ENCODE measurements at regions not wholly inside any gene's neighbourhood (a gene's known extent, or its start where the extent isn't known, plus 50 kb on each side); places are given as distances from the start of the nearest gene placed in this dataset.

- TF ChIP-seq POLR2A (IDR thresholded peaks at IDR 0.05) (no peak), CTCF (IDR thresholded peaks at IDR 0.05) (no peak)
Measured at GRCh38 chr21:41600116-41600515, 92.2 kb upstream of the TMPRSS2 start.
